ENCODE measurements at regions not wholly inside any gene's neighbourhood (a gene's known extent, or its start where the extent isn't known, plus 50 kb on each side); places are given as distances from the start of the nearest gene placed in this dataset.

DNA sequence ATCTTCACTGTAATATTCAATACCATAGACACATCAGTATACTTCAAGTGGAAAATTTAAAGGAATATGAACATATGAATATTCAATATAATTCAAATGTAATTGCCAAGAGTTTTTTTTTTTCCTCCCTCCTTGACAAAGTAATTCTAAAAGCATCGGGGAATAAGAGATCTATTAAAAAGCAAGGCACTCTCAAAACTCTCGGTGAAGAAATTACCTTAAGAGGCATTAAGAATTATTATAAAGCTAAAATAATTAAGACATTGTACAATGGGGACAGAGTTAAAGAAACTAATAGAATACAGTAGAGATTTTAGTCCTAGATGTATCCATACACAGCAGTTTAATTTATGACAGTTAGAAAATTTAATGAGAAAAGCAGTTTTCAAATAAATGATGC lies 390.0 kb upstream of the SLC8A1 start:
- TF ChIP-seq, protein P1, sequence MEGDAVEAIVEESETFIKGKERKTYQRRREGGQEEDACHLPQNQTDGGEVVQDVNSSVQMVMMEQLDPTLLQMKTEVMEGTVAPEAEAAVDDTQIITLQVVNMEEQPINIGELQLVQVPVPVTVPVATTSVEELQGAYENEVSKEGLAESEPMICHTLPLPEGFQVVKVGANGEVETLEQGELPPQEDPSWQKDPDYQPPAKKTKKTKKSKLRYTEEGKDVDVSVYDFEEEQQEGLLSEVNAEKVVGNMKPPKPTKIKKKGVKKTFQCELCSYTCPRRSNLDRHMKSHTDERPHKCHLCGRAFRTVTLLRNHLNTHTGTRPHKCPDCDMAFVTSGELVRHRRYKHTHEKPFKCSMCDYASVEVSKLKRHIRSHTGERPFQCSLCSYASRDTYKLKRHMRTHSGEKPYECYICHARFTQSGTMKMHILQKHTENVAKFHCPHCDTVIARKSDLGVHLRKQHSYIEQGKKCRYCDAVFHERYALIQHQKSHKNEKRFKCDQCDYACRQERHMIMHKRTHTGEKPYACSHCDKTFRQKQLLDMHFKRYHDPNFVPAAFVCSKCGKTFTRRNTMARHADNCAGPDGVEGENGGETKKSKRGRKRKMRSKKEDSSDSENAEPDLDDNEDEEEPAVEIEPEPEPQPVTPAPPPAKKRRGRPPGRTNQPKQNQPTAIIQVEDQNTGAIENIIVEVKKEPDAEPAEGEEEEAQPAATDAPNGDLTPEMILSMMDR (IDR thresholded peaks at IDR 0.05) = no peak
- TF ChIP-seq POLR2A (IDR thresholded peaks at IDR 0.05) = no peak

Data from sigmoid colon (tissue), 3 donors.